IMR-90 (cell line): ENCODE measurements at regions not wholly inside any gene's neighbourhood (a gene's known extent, or its start where the extent isn't known, plus 50 kb on each side); places are given as distances from the start of the nearest gene placed in this dataset.

Experiments
- ATAC-seq: fragments of 200-7000 bp; cut with Tn5 transposase; 2 replicates; pipeline ENCODE4 v1.9.1; 2020; ENCODE audit warnings: low read depth, mild to moderate bottlenecking, moderate library complexity
- BruUV-seq: library from RNA; stranded (reverse); fragments of 400-500 nt; replicated peaks from 2 replicates; lab custom pipeline; 2021; lab: Mats Ljungman, UMichigan
- CTCF ChIA-PET: fragments of 300-600 bp; formaldehyde crosslinking; extraction: SDS; loops from one replicate; lab custom pipeline; 2021; ENCODE audit warnings: antibody characterized with exemption; lab: Yijun Ruan, JAX
- POLR2A ChIA-PET: fragments of 300-600 bp; sonication (Branson Sonifier 250); formaldehyde crosslinking; loops from one replicate; lab custom pipeline; 2022; ENCODE audit warnings: antibody characterized with exemption; ENCODE audit not compliant: unreplicated experiment; lab: Charles Lee
- DNase-seq: peaks from one replicate; pipeline ENCODE4 v3.0.0; 2013
- H2AFZ ChIP-seq: replicated peaks from 2 replicates; pipeline ENCODE3; 2013; ENCODE audit warnings: low read length, mild to moderate bottlenecking; ENCODE audit not compliant: poor library complexity
- H2AK5ac ChIP-seq: 2 replicates; pipeline ENCODE4 v1.6.1; 2013; ENCODE audit warnings: low read depth, low read length, inconsistent platforms
- H2AK9ac ChIP-seq: replicated peaks from 2 replicates; pipeline ENCODE3; 2013; ENCODE audit warnings: mild to moderate bottlenecking, low read depth, low read length, moderate library complexity; ENCODE audit not compliant: poor library complexity
- H2BK120ac ChIP-seq: 2 replicates; pipeline ENCODE4 v1.6.1; 2013; ENCODE audit warnings: low read depth, low read length, inconsistent platforms
- H2BK15ac ChIP-seq: 3 replicates; pipeline ENCODE4 v1.6.1; 2013; ENCODE audit warnings: low read depth, low read length, inconsistent platforms
- H2BK20ac ChIP-seq: 2 replicates; pipeline ENCODE4 v1.6.1; 2013; ENCODE audit warnings: low read depth, mild to moderate bottlenecking, inconsistent platforms, low read length, moderate library complexity
- H2BK5ac ChIP-seq: 2 replicates; pipeline ENCODE4 v1.6.1; 2013; ENCODE audit warnings: mild to moderate bottlenecking, low read depth, low read length, inconsistent platforms; ENCODE audit not compliant: poor library complexity, severe bottlenecking
- H3K14ac ChIP-seq: replicated peaks from 2 replicates; pipeline ENCODE4 v1.6.1; 2013; ENCODE audit warnings: low read depth, low read length, inconsistent platforms
- H3K18ac ChIP-seq: 2 replicates; pipeline ENCODE4 v1.6.1; 2013; ENCODE audit warnings: low read depth, low read length, control low read depth
- H3K23ac ChIP-seq: 2 replicates; pipeline ENCODE4 v1.6.1; 2013; ENCODE audit warnings: low read depth, low read length, inconsistent platforms
- H3K27ac ChIP-seq: 2 replicates; pipeline ENCODE4 v1.5.1; 2013; ENCODE audit warnings: mild to moderate bottlenecking, control low read depth, low read length; ENCODE audit not compliant: insufficient read depth
- H3K27me3 ChIP-seq: 2 replicates; pipeline ENCODE4 v1.6.1; 2013; ENCODE audit warnings: low read length; ENCODE audit not compliant: control insufficient read depth, insufficient read depth
- H3K36me3 ChIP-seq: 2 replicates; pipeline ENCODE4 v1.6.1; 2013; ENCODE audit warnings: low read length, mixed read lengths; ENCODE audit not compliant: control insufficient read depth, insufficient read depth
- H3K4ac ChIP-seq: 2 replicates; pipeline ENCODE4 v1.6.1; 2013; ENCODE audit warnings: low read depth, low read length, inconsistent platforms
- H3K4me1 ChIP-seq: 2 replicates; pipeline ENCODE4 v1.6.1; 2013; ENCODE audit warnings: low read length, mixed read lengths; ENCODE audit not compliant: control insufficient read depth, insufficient read depth
- H3K4me2 ChIP-seq: 2 replicates; pipeline ENCODE4 v1.6.1; 2013; ENCODE audit warnings: low read depth, mild to moderate bottlenecking, control low read depth, low read length, moderate library complexity
- H3K4me3 ChIP-seq: 2 replicates; pipeline ENCODE4 v1.5.1; 2013; ENCODE audit warnings: low read depth, mild to moderate bottlenecking, control low read depth, low read length, moderate library complexity; ENCODE audit not compliant: insufficient read depth
- H3K56ac ChIP-seq: 2 replicates; pipeline ENCODE4 v1.6.1; 2013; ENCODE audit warnings: low read length, inconsistent platforms; ENCODE audit not compliant: insufficient read depth; ENCODE audit errors: extremely low read depth
- H3K79me1 ChIP-seq, 2 experiments: 2 replicates each; pipeline ENCODE4 v1.6.1; 2013; ENCODE audit warnings: low read length in 2 of 2, inconsistent platforms in 1 of 2, low read depth in 1 of 2
- H3K9ac ChIP-seq: 2 replicates; pipeline ENCODE4 v1.6.1; 2013; ENCODE audit warnings: low read depth, low read length, control low read depth
- H3K9me1 ChIP-seq: 2 replicates; pipeline ENCODE4 v1.6.1; 2013; ENCODE audit warnings: low read length, inconsistent platforms; ENCODE audit not compliant: insufficient read depth
- H3K9me3 ChIP-seq: 2 replicates; pipeline ENCODE4 v1.6.1; 2013; ENCODE audit warnings: low read length; ENCODE audit not compliant: control insufficient read depth, insufficient read depth
- H4K20me1 ChIP-seq: 2 replicates; pipeline ENCODE4 v1.6.1; 2013; ENCODE audit warnings: low read length, inconsistent platforms; ENCODE audit not compliant: insufficient read depth
- H4K5ac ChIP-seq: 2 replicates; pipeline ENCODE4 v1.6.1; 2013; ENCODE audit warnings: mild to moderate bottlenecking, low read depth, low read length, control low read depth
- H4K8ac ChIP-seq, 2 experiments: 2 replicates each; pipeline ENCODE4 v1.6.1; 2013; ENCODE audit warnings: low read depth in 2 of 2, low read length in 2 of 2, control low read depth in 1 of 2, inconsistent platforms in 1 of 2
- H4K91ac ChIP-seq: 2 replicates; pipeline ENCODE4 v1.6.1; 2013; ENCODE audit warnings: low read depth, low read length, inconsistent platforms; ENCODE audit not compliant: insufficient read depth
- NFE2L2 ChIP-seq: fragments of 150-350 bp; IDR thresholded peaks from 2 replicates; pipeline ENCODE4 v1.6.1; 2016; ENCODE audit warnings: low read depth, mild to moderate bottlenecking, low read length
- WGBS, 2 experiments: methylation state at CpG; one replicate each; pipeline versions ENCODE4 v1.1.5 to v1.1.7; 2013; ENCODE audit warnings: missing lambda C conversion rate in 2 of 2; ENCODE audit not compliant: insufficient read length in 1 of 2; ENCODE audit errors: extremely low coverage in 2 of 2; 5-methylcytosine and 5-hydroxymethylcytosine counted together
- dilution Hi-C: fragments of 300-500 bp; cut with HindIII; formaldehyde crosslinking; loops from one replicate; pipeline ENCODE4 v1.14.3; 2018; ENCODE audit warnings: low sequenced_read_pairs; ENCODE audit not compliant: unreplicated experiment
- in situ Hi-C: fragments of 300-500 bp; cut with MboI; formaldehyde crosslinking; loops from 3 replicates; pipeline ENCODE4 v1.14.3; 2019; ENCODE audit warnings: low sequenced_read_pairs, inconsistent platforms, mixed read lengths
- intact Hi-C: fragments of 100-400 bp; cut with micrococcal nuclease; formaldehyde crosslinking; loops from 2 replicates; pipeline ENCODE4 v1.10.0; 2022

- Histone ChIP-seq H3K56ac (no peak overlapping the region), H3K18ac (no peak overlapping the region), H3K4ac (no peak overlapping the region), H3K27me3 (no peaks in the 10 kb centered on the region), H4K5ac (no peak overlapping the region), H2BK120ac (no peak overlapping the region), H2AK5ac (no peak overlapping the region), H2AK9ac (no peak overlapping the region), H2BK5ac (no peak overlapping the region), H3K9ac (no peak overlapping the region), H4K91ac (no peak overlapping the region), H4K8ac (no peak overlapping the region), H3K23ac (no peak overlapping the region), H3K4me3 (no peak overlapping the region), H3K4me1 (peaks cover 5% of the 10 kb centered on the region), H3K9me3 (no peaks in the 10 kb centered on the region), H3K14ac (no peak overlapping the region), H3K27ac (no peak overlapping the region), H3K36me3 (no peaks in the 10 kb centered on the region), H2BK20ac (no peak overlapping the region), H2AFZ (no peak overlapping the region), H3K4me2 (no peak overlapping the region), H3K9me1 (peaks cover 4% of the 10 kb centered on the region), H2BK15ac (no peak overlapping the region), H4K20me1 (no peaks in the 10 kb centered on the region), H3K79me1 (no peaks in the 10 kb centered on the region)
- in situ Hi-C loops (no loop called here), intact Hi-C loops (loop anchor here (10.0 kb wide), 1 partner anchor 1593 kb away; no protein-coding TSS in a partner anchor), dilution Hi-C loops (no loop called here)
- ATAC-seq (no peak), DNase-seq (no peak)
- POLR2A ChIA-PET, result no interaction called here
- TF ChIP-seq NFE2L2, result no peak
- CTCF ChIA-PET, result no interaction called here
- BruUV-seq, result no TSS peak
- no CpG with 5 or more reads among the region's 2 CpGs for WGBS, 2 experiments
Measured at GRCh38 chr17:13332207-13332606, 269.5 kb downstream of the HS3ST3A1 start.
